Mammary epithelial cell (primary cell): ENCODE measurements at regions not wholly inside any gene's neighbourhood (a gene's known extent, or its start where the extent isn't known, plus 50 kb on each side); places are given as distances from the start of the nearest gene placed in this dataset.

Source experiments
- CTCF ChIP-seq, 2 donors: IDR thresholded peaks in 1 of 2; conservative IDR thresholded peaks in 1 of 2; 2 replicates each; pipeline ENCODE4 v1.5.1; 2011 to 2012; ENCODE audit warnings: inconsistent platforms in 2 of 2, low read length in 2 of 2, mild to moderate bottlenecking in 2 of 2, control low read depth in 1 of 2, low read depth in 1 of 2; ENCODE audit not compliant: insufficient read depth in 1 of 2; ENCODE audit errors: extremely low read depth in 1 of 2
- EZH2 ChIP-seq: IDR thresholded peaks from 2 replicates; pipeline ENCODE4 v1.6.1; 2012; ENCODE audit warnings: low read length, inconsistent platforms, borderline replicate concordance

- TF ChIP-seq CTCF (conservative IDR thresholded peaks at IDR 0.05 in 1 of 2, IDR thresholded peaks at IDR 0.05 in 1 of 2; ENCODE audit: extremely low read depth in 1 of 2, insufficient read depth in 1 of 2, low read depth in 1 of 2, low read length in 2 of 2), result no peak
- TF ChIP-seq EZH2, result no peak
Measured at GRCh38 chr4:84179409-84179808, 319.7 kb downstream of the NKX6-1 start.
